H1 (cell line): ENCODE measurements at regions not wholly inside any gene's neighbourhood (a gene's known extent, or its start where the extent isn't known, plus 50 kb on each side); places are given as distances from the start of the nearest gene placed in this dataset.

Experiments
- ATF3 ChIP-seq: IDR thresholded peaks from 2 replicates; pipeline ENCODE4 v1.6.1; 2011; ENCODE audit warnings: low read depth, mild to moderate bottlenecking, low read length; ENCODE audit not compliant: insufficient read depth
- HDAC6 ChIP-seq: IDR thresholded peaks from one replicate; pipeline ENCODE4 v1.7.1; 2012; ENCODE audit warnings: low read depth, mild to moderate bottlenecking, inconsistent platforms, low read length, moderate library complexity
- NRF1 ChIP-seq: IDR thresholded peaks from 2 replicates; pipeline ENCODE4 v1.6.1; 2011; ENCODE audit warnings: mild to moderate bottlenecking, low read depth, low read length, improper control_type of control experiment
- RFX5 ChIP-seq: IDR thresholded peaks from 2 replicates; pipeline ENCODE4 v1.6.1; 2011; ENCODE audit warnings: low read depth, low read length, improper control_type of control experiment, borderline replicate concordance

- TF ChIP-seq NRF1 = no peak
- TF ChIP-seq RFX5 = no peak
- TF ChIP-seq HDAC6 = no peak
- TF ChIP-seq ATF3 = no peak
Observed at GRCh38 chr10:121032460-121032859, 181.3 kb downstream of the WDR11 start (continued).
